ENCODE measurements at regions not wholly inside any gene's neighbourhood (a gene's known extent, or its start where the extent isn't known, plus 50 kb on each side); places are given as distances from the start of the nearest gene placed in this dataset.
"Not testable (repeated sequence)": the region's sequence is repeated elsewhere in the genome, so short reads cannot be mapped to it uniquely, and the experiment has no call there.

GRCh38 chr20:47978428-47979120, 193.3 kb upstream of the SULF2 start:
- not testable (repeated sequence) for TF ChIP-seq POLR2A (IDR thresholded peaks at IDR 0.05; ENCODE audit: low read depth, low read length); TAF1 (IDR thresholded peaks at IDR 0.05; ENCODE audit: borderline replicate concordance, low read depth, low read length); POLR2AphosphoS5 (IDR thresholded peaks at IDR 0.05; ENCODE audit: low read depth, low read length)
